ENCODE measurements at regions not wholly inside any gene's neighbourhood (a gene's known extent, or its start where the extent isn't known, plus 50 kb on each side); places are given as distances from the start of the nearest gene placed in this dataset.

DNA sequence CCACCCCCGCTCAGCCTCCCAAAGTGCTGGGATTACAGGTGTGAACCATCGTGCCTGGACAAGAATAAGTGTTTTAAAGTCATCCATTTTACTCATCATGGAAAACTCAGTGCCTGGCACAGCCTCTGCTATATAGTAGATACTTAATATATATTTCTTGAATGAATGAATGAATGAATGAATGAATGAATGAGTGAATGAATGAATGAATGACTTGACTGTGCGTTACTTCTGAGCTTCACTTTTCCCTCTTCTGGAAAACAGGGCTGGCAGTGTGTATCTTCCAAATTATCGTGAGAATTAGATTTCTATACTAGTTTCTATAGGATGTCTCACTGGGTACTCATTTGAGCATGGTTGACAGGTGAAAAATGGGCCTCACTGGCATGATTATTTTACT, 307.3 kb upstream of the ERCC4 start:
- TF ChIP-seq POLR2A (IDR thresholded peaks at IDR 0.05) (no peak), CTCF (IDR thresholded peaks at IDR 0.05) (no peak)

Data from right lobe of liver (tissue), 4 donors.